ENCODE measurements at regions not wholly inside any gene's neighbourhood (a gene's known extent, or its start where the extent isn't known, plus 50 kb on each side); places are given as distances from the start of the nearest gene placed in this dataset.
A peak's percentile ranks its signal among the peaks of the same experiment; 100 is the strongest.

GRCh38 chr9:99478469-99479027, 256.5 kb downstream of the SEC61B start:
- peak overlapping the region in 2 of 10 donors; percentile 34 to 45 for H3K27ac ChIP-seq
- ATAC-seq (peak; percentile 87 to 97 (median 94)), DNase-seq (peak; percentile 44 to 60)
- H3K36me3 ChIP-seq = no peaks in the 10 kb centered on the region
- no peak overlapping the region for H3K4me3 ChIP-seq
- peaks cover 0 to 21% (median 0%) of the 10 kb centered on the region in 9 donors for H3K4me1 ChIP-seq
- no peak for TF ChIP-seq CTCF (IDR thresholded peaks at IDR 0.05)
- 27 to 42% methylated on average over 10 of the region's 10 CpGs for WGBS, 2 donors
- intact Hi-C loops (cut with DNase I) = loop anchor here in 1 of 10 donors (10.0 kb wide), 1 partner anchor 124 kb away; no protein-coding TSS in a partner anchor
- H3K27me3 ChIP-seq = no peaks in the 10 kb centered on the region
- peaks cover 0 to under 1% (median 0%) of the 10 kb centered on the region in 11 donors for H3K9me3 ChIP-seq

DNA sequence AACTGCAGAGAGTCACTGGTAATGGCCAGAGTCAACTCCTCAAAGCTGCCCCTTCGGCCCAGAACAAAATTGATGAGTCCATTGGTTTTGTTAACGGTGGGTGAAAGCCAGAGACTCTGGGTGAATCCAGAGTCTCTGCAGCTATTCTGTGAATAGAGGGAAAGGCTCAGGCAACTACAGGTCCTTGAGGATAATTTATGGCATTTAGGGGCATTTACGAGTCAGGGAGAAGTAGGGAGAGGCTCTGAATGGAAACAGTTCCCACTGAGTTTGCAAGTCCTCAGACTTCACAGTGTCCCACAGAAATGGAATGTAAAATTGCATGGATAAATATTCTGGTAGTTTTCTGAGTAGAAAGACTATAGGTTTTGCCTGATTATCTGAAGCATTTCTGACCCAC, 257.8 kb downstream of the SEC61B start:
- intact Hi-C loops (cut with DNase I) = loop anchor here in 2 of 10 donors (10.0 kb wide), 2 partner anchors 75 to 125 kb away; no protein-coding TSS in a partner anchor
- H3K27me3 ChIP-seq = no peaks in the 10 kb centered on the region
- H3K27ac ChIP-seq = no peak overlapping the region
- DNase-seq (no peak), ATAC-seq (no peak)
- 81 to 85% methylated on average over 3 of the region's 3 CpGs for WGBS, 2 donors
- H3K9me3 ChIP-seq = peaks cover 0 to 14% (median 0%) of the 10 kb centered on the region in 11 donors
- no peak for TF ChIP-seq CTCF (IDR thresholded peaks at IDR 0.05)
- H3K4me1 ChIP-seq = peaks cover 0 to 8% (median 0%) of the 10 kb centered on the region in 9 donors
- no peak overlapping the region for H3K4me3 ChIP-seq
- H3K36me3 ChIP-seq = no peaks in the 10 kb centered on the region

GRCh38 chr9:99485459-99485858, 263.4 kb downstream of the SEC61B start:
- H3K4me3 ChIP-seq = no peak overlapping the region
- no peak for ATAC-seq
- no peak for DNase-seq
- H3K4me1 ChIP-seq = no peaks in the 10 kb centered on the region
- 56 to 82% methylated on average over 2 of the region's 2 CpGs for WGBS, 2 donors
- H3K9me3 ChIP-seq = peaks cover 0 to 16% (median 0%) of the 10 kb centered on the region in 11 donors
- H3K36me3 ChIP-seq = no peaks in the 10 kb centered on the region
- intact Hi-C loops (cut with DNase I) = loop anchor here in 1 of 10 donors (10.0 kb wide), 1 partner anchor 69 kb away; no protein-coding TSS in a partner anchor
- no peak for TF ChIP-seq CTCF (IDR thresholded peaks at IDR 0.05)
- no peaks in the 10 kb centered on the region for H3K27me3 ChIP-seq
- H3K27ac ChIP-seq = no peak overlapping the region

GRCh38 chr9:99486684-99487083, 264.6 kb downstream of the SEC61B start:
- no peaks in the 10 kb centered on the region for H3K36me3 ChIP-seq
- intact Hi-C loops (cut with DNase I) = loop anchor here in 1 of 10 donors (10.0 kb wide), 1 partner anchor 68 kb away; no protein-coding TSS in a partner anchor
- H3K27me3 ChIP-seq = no peaks in the 10 kb centered on the region
- DNase-seq = no peak
- H3K27ac ChIP-seq = no peak overlapping the region
- no peaks in the 10 kb centered on the region for H3K4me1 ChIP-seq
- no peak overlapping the region for H3K4me3 ChIP-seq
- TF ChIP-seq CTCF (IDR thresholded peaks at IDR 0.05) = no peak
- ATAC-seq = no peak
- peaks cover 0 to 16% (median 0%) of the 10 kb centered on the region in 11 donors for H3K9me3 ChIP-seq
